GM19468 (cell line): ENCODE measurements at regions not wholly inside any gene's neighbourhood (a gene's known extent, or its start where the extent isn't known, plus 50 kb on each side); places are given as distances from the start of the nearest gene placed in this dataset.
A peak's percentile ranks its signal among the peaks of the same experiment; 100 is the strongest.

ENCODE experiments used
- ATAC-seq: cut with Tn5 transposase; IDR thresholded peaks from one replicate; pipeline ENCODE4 v1.9.1; 2021; ENCODE audit warnings: mild to moderate bottlenecking, moderate library complexity, moderate number of reproducible peaks; ENCODE audit not compliant: unreplicated experiment; ENCODE audit errors: extremely low read depth

DNA sequence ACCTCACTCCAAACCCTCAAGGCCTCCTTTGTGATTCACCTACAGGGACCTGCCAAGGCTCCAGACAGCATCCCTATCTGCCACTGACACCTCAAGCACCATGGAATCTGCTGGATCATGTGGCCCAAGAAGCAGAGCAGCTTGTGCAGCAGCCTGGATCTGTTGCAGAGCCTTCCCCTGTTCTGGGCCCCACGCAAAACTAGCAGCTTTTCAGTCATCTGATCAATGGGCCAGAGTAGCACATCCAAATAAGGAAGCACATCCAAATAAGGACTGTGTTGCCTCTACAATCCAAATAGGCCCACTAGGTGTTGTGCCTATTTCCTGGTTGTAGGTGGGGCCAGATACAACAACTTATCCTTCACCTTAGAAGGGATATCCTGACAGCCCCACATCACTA lies 97.1 kb upstream of the GNAO1 start:
- ATAC-seq, result no peak

DNA sequence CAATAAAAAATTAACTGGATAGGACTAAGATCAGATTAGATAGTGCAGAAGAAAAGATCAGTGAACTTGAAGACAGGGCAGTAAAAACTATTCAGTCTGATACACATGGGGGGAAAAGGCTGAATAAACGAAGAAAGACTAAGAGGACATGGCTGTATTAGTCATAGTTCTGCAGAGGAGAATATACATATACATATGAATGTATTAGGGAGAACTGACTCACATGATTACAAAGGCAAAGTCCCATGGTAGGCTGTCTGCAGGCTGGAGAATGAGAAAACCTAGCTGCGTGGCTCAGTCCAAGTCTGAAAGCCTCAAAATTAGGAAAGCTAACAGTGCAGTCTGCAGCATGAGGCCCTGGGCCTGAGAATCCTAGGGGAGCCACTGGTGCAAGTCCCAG lies 98.2 kb upstream of the GNAO1 start:
- ATAC-seq, result no peak

DNA sequence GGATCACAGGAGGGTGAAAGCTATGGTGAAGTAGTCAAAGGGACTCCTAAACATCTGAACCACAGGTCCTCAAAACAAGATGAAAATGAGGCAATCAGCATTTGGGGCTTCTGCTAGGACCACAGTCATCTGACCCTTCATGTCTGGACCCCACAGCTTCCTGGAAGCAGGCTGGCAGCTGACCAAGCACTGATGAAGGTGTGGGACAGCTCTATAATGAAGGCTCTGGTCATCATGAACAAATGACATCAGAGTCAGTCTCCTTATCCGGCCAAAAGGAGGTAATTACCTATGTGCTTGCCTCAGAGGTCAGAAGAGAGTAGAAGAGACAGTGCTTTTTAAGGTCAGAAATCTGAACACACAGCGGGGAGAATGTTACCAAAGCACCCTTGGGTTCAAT lies 101.2 kb upstream of the GNAO1 start:
- no peak for ATAC-seq

DNA sequence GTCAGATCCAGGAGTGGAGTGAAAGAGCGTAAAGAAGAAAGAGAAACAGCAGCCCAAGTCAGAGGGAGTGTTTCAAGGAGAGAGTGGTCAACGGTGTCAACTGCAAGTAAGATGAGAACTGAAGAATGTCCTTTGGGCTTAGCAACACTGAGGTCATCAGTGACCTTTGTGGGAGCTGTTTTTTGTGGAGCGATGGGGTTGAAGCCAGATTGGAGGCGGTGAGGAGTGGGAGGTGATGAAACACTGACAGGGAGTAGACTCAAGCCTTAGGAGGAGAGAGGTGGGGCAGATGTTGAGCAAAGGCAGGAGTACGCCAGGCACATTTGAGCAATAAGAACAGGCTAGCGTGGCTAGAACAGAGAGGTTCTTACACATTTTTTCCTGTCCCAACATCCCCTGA lies 103.7 kb upstream of the GNAO1 start:
- no peak for ATAC-seq

DNA sequence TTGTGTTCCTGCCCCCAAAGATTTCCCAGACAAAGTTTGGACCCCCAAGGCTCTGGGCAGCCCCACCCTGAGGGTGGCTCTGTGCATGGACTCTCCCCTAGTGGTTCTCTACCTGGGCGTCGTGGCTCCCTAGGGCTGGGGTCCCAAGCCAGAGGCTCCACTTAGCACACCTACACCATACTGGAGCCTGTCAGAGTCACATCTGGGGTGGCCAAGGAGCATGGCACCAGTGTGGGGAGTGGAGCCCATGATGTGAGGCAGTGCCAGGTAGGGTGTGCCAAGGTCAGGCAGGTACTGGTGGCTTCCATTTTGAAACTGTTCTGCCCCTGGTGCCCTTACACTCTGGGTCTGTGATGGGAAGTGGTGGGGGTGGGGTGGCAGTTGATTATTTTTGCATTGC lies 109.9 kb upstream of the GNAO1 start:
- ATAC-seq, result no peak

DNA sequence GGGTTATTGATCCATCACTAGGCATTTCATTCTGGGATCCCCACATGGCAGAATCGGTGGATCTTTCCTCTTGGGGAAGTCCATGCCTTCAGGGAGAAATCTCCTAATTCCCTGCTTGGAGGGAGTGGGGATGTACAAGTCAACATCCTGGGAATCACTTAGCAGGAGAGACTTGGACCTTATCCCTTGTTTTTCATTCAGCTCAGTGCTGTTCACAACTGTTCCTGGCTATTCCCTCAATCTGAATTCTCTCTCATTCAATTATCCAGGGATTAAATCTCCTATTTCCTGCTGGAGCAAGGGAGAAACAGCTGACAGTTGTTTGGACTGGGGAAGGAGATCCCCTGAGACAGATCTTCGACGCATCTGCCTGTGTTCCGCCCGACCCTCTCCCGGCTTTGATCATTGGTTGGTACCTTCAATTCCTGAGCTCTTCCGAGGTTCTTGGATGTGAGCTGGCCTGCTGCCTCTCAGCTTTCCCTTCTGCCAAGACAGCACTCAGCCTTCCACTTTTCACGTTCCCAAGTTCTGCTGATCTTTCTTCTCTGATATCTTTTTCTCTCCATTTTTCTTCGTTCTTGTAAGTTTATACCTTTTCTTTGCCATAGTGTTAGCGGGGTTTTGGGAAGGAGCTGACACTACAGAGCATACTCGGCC lies 115.4 kb upstream of the GNAO1 start:
- no peak for ATAC-seq

DNA sequence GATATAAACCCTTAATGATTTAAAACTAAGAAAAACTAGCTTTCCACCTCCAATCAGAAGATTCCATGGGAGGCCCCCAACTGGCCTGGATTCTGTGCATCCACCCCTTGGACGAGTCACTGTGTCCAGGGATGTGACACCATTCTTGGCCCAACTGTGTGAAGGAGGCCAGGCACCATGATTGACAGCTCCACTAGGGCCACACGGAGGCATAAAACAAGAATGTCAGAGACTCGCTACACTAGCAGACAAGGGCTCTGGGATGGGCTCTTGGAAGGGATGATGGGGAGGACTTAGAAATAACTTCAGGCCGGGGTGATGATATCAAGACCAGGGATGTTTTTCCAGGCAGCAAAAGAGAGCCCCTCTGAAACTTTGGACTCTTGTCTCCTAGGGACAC lies 117.8 kb upstream of the GNAO1 start:
- no peak for ATAC-seq

DNA sequence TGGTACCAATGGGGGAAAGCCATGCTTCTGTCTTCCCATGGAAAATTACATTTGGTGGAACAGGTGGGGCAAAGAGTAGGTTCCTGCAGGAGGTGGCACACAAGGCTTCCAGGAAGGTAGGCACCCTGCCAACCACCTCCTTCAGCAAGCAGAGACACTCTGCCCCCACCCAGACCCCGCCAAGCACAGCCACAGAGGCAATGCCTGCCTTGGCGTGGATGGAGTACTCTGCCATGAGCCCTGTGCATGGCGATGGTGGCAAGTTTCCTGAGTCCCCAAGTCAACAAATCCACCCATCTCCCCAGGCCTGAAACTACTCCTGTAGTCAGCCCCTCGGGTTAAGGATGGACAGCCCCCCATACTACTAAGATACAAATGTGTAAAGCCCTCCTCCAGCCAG lies 119.2 kb upstream of the GNAO1 start:
- ATAC-seq, result no peak

DNA sequence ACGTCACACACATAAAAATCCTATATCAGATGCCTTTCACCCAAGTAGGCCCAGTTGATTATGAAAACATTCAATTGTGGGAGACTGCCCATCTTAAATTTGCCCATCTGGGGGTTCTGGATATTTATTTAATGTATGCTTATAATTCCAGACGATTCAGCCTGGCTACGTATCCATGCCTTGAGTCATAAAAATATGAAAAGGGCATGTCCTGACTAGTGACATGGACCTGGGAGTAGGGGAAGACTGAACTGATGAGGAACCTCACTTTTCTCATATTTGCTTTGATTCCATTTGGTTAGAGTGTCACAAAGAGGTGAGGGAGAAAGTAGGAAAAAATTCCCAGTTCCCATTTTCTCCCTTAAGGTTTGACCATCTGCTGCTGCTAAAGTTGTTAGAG lies 122.5 kb upstream of the GNAO1 start:
- no peak for ATAC-seq

DNA sequence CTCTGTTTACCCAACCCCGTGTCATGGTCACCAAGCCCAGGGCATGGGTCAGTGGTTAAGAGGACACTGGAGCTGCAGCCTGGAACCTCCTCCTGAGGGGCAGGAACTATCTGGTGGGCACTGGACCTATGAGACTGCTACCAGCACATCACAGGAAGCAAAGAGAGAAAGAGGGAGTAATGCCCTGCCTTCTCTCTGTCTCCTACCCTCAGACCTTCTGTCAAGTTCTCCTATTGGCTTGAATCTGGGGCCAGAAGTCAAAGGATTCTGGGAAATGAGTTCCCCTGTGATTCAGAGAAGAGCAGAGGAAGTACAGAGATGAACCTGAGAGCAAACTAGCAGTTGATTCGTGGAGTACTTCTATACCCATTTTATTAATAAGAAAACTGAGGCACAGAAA lies 123.0 kb upstream of the GNAO1 start:
- no peak for ATAC-seq

DNA sequence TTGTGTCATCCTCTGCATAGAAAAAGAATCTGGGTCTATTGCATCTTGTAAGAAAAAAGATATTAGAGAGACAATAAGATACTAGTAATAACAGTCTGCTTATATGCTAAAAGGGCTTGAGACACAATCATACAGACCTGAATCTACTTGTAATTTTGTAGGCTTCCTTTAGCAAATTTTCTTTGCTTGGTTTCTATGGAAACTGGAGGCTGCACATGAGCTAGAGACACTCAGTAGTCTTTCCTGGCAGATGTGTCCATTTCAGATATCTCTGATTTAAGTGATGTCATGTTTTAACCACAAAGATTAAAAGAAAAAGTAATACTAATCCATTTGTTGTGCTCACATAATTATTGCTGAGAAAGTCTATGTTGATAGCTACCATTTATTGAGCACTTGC lies 123.9 kb upstream of the GNAO1 start:
- no peak for ATAC-seq

DNA sequence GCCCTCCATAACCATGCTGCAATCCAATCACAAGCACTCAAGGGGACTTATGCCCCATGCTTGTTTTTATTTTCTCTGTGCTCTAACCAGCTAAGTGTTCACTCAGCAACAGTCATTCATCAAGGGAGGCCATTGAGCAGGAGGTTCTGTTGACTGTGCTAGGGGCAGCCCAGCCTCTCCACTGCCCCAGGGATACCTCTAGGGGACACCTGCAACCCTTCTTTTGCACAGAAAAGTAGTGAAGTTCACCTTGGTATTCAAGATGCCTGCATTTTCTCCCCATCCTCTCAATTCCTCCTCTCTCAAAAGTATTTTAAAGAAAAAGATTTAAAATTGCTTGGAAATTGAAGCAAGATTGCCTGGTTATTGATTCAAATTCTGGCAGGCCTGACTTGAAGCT lies 124.7 kb upstream of the GNAO1 start:
- no peak for ATAC-seq

DNA sequence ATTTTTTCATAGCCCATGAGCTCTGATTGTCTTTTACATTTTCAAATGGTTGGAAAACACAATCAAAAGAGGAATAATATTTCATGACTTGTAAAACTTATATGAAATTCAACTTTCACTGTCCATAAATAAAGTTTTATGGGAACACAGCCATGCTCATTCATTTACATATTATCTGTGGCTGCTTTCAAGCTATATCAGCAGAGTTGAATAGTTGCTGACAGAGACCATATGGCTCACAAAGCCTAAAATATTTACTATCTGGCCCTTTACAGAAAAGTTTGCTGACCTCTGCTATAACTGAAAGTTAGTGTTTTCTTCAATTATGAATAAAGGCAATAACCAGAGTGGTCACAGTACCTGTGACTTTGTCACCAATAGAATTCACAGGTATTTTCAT lies 128.2 kb upstream of the GNAO1 start:
- no peak for ATAC-seq

DNA sequence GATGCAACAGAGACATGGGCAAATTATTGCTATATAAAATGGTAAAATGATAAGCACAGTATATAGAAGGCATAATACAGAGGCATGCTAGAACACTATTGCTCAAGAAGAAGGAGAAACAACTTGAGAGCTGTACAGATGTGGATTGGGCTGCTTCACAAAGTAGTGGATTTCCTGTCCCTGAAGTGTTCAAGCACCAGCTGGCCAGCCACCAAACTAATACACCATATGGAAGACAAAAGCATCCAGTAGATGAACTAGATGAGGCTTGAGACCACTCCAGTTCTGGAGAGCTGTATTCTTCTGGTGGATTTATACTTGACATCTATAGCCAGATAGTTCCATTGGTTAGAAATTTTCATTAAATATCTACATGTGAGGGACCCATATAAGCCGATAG lies 134.1 kb upstream of the GNAO1 start:
- no peak for ATAC-seq

DNA sequence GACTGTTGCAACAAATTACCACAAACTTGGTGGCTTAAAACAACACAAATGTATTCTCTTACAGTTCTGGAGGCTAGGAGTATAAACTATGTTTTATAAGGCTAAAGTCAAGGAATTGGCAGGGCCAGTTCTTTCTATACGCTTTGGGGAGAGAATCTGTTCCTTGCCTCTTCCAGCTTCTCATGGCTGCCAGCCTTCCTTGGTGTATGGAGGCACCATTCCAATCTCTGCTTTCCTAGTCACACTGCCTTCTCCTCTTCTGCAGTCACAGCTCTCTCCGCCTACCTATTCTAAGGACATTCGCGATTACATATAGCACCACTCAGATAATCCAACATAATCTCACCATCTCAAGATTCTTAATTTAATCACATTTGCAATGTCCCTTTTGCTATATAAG lies 140.4 kb upstream of the GNAO1 start:
- ATAC-seq, result no peak

DNA sequence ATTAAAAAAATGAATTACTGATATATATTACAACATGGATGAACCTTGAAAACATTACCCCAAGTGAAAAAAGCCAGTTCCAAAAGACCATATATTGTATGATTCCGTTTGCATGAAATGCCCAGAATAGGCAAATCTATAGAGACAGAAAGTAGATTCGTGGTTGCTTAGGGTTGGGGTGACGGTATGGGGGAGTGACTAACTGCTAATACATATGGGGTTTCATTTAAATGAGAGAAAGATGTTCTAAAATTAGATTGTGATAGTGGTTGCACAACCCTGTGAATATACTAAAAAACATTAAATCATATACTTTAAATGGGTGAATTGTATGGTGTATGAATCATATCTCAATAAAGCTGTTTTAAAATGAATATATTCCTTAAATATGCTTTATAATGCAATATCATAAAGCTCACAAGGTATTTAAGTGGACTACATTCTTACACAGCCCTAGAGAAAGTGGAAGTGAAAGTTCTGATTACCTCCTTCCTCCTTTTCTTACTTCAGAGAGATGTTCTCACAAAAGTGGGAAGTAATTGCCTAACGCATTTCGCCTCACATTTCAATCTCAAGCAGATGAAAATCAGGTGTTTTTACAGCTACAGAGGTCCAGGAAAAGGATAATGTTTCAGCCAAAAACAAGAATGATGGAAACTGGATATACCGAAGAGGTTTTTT lies 142.7 kb upstream of the GNAO1 start:
- ATAC-seq, result peak; percentile 85

DNA sequence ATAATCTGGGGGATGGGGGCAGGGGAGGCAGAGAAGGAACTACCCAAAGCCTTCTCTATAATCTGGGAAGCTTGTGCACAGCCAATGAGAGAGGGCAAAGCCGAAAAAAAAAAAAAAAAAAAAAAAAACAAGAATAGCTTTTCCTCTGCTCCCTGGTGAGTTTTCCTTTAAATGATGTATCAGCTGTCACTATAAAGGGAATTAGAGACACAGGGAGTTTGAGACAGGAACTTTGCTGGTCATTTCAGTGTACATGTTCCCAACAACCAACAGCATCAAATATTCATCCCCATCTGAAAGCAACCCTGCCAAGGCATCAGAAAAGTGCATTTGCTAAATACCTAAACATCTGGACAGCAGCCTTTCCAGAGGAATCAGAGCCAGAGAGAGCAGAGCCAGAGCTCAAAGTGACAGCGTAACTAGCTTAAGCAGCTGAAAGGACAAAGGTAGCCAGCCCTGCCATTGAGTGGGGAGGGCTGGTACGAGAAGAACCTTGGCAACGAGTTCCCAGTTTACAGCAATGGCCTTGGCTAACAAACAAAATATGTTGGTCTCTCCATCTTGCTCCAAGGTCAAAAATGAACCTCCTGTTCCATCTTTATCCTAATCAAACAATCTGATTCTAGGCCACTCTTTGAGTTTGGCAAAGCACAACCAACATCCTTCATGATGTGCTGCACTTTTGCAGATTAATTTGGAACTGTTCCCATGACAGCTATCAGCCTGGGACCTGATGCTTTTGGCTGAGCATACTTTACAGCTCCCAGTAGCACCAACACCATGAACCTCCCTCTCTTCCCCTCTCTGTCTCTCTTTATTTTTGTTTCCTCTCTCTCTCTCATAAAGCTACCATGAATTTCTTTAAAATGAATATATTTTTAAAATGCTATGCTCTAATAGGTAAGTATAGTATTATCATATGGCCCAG lies 143.7 kb upstream of the GNAO1 start:
- no peak for ATAC-seq

DNA sequence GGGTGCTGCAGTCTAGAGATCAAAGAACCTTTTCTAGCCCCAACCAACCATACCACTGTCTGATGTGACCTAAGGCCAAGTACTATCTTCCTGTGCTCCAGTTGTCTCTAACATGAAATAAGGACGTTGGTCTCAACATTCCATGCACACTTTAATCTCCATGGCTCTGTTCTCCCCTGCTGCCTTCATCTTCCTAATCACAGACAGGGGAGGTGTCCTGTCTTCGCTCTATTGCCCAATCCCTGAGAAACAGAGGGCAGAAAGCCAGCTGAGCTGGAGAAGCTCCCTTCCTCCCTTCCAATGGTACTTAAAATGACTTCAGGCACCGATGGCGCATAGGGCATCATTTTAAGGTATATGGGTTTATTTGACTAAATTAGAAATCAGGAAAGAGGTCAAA lies 148.9 kb upstream of the GNAO1 start:
- ATAC-seq, result no peak

DNA sequence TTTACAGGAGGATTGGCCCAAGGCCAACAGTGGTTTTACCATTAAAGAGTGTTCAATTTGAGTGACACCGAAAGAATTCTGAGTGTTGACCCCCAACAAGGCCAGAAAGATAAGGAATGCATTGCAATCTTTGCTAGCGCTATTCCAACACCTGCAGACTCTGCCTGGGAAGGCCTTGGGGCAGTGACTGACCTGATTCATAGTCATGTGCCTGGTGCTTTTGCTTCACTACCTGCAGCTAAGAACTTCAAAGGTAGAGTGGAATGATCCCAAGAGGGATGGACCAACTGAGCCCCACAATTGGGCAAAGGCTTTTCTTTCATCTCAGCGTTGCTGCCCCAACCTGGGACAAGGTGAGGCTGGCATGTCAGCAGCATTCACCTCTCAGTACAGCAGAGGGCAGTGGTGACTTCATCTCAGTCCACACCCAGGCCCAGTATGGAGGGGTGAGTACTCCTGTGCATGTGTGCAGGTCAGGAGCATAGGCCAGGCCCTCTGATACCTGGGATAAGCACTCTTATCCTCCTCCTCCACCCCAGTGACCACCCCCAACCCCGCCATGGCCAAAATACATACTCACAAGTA lies 149.6 kb upstream of the GNAO1 start:
- no peak for ATAC-seq

DNA sequence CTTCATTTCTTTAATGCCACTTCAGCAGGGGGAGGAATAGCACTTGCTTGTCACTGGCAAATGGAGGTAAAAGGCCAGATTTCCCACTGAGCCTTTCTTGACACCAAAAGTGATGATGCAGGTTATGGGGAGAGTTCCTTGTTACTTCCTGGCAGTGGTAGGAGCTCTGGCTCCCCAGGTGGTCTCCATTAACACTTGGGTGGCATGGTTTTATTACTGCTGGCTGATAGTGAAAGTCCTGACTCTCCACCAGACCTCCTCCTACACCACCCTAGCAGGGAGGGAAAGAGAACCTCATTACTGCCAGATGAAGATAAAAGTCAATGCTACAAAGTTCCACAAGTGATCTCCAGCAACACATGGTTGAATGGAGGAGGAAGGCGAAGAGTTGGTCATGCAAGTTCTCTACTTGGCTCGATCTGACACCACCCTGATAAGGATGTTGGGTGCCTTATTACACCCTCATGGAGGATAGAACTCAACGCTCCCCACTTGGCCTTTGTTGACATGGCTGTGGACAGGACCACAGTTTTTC lies 152.7 kb upstream of the GNAO1 start:
- ATAC-seq, result no peak

DNA sequence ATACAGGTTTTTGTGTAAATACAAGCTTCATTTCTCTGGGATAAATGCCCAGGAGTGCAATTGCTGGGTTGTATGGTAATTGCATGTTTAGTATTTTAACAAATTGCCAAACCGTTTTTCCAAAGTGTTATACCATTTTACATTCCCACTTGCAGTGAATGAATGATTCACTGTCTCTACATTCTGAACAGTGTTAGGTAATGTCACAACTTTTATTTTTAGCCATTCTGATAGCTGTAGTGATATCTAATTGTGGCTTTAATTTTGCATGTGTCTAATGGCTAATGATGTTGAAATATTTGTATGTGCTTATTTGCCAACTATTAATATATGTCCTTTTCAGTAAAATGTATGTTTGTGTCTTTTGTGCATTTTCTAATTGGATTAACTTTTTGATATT lies 156.9 kb upstream of the CES5A start:
- ATAC-seq, result no peak
